ENCODE measurements at regions not wholly inside any gene's neighbourhood (a gene's known extent, or its start where the extent isn't known, plus 50 kb on each side); places are given as distances from the start of the nearest gene placed in this dataset.

GRCh38 chr16:59328961-59329360, 594.8 kb upstream of the GOT2 start:
- DNase-seq, result no peak
- H3K36me3 ChIP-seq, result no peaks in the 10 kb centered on the region
- H3K4me3 ChIP-seq, result no peak overlapping the region
- H3K27me3 ChIP-seq, result no peaks in the 10 kb centered on the region
- no peaks in the 10 kb centered on the region for H3K4me1 ChIP-seq (ENCODE audit: insufficient read depth)
- intact Hi-C loops (cut with DNase I), result no loop called here
- TF ChIP-seq, protein P1, sequence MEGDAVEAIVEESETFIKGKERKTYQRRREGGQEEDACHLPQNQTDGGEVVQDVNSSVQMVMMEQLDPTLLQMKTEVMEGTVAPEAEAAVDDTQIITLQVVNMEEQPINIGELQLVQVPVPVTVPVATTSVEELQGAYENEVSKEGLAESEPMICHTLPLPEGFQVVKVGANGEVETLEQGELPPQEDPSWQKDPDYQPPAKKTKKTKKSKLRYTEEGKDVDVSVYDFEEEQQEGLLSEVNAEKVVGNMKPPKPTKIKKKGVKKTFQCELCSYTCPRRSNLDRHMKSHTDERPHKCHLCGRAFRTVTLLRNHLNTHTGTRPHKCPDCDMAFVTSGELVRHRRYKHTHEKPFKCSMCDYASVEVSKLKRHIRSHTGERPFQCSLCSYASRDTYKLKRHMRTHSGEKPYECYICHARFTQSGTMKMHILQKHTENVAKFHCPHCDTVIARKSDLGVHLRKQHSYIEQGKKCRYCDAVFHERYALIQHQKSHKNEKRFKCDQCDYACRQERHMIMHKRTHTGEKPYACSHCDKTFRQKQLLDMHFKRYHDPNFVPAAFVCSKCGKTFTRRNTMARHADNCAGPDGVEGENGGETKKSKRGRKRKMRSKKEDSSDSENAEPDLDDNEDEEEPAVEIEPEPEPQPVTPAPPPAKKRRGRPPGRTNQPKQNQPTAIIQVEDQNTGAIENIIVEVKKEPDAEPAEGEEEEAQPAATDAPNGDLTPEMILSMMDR (IDR thresholded peaks at IDR 0.05), result no peak
- TF ChIP-seq EP300 (IDR thresholded peaks at IDR 0.05) (no peak), POLR2A (IDR thresholded peaks at IDR 0.05) (no peak)
- 60 to 75% (median 70%) methylated on average over 2 of the region's 2 CpGs for WGBS, 3 donors
- no peaks in the 10 kb centered on the region for H3K9me3 ChIP-seq
- H3K27ac ChIP-seq, result no peak overlapping the region

DNA sequence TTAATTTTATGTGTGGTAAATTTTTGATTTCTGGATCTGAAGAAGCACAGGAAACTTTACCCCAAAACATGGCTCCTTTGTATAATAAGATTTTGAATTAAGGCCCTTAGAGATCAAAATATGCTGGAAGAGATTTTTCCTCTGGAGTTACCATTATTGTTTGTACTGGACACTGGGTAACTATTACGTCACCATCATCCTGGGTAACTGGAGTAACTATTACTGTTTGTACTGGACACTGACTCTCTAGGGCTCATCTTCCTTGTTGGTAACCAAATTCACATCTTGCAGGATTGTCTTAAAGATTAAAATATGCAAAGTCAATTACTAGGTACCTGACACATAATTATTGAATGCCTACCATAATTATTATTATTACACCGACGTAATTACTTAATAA, 593.8 kb upstream of the GOT2 start:
- TF ChIP-seq, protein P1 (IDR thresholded peaks at IDR 0.05), result no peak
- TF ChIP-seq POLR2A (IDR thresholded peaks at IDR 0.05) (no peak), EP300 (IDR thresholded peaks at IDR 0.05) (no peak)
- WGBS, 3 donors, result 90 to 94% (median 92%) methylated on average over 3 of the region's 3 CpGs
- no peak for DNase-seq
- Histone ChIP-seq H3K4me1 (ENCODE audit: insufficient read depth) (no peaks in the 10 kb centered on the region), H3K36me3 (no peaks in the 10 kb centered on the region), H3K4me3 (no peak overlapping the region), H3K27me3 (no peaks in the 10 kb centered on the region), H3K27ac (no peak overlapping the region), H3K9me3 (no peaks in the 10 kb centered on the region)
- intact Hi-C loops (cut with DNase I), result no loop called here

GRCh38 chr16:59326955-59327354, 592.8 kb upstream of the GOT2 start:
- no peak for DNase-seq
- no peaks in the 10 kb centered on the region for H3K9me3 ChIP-seq
- intact Hi-C loops (cut with DNase I), result no loop called here
- TF ChIP-seq POLR2A (IDR thresholded peaks at IDR 0.05), result no peak
- TF ChIP-seq, protein P1 (IDR thresholded peaks at IDR 0.05), result no peak
- TF ChIP-seq EP300 (IDR thresholded peaks at IDR 0.05), result no peak
- H3K4me3 ChIP-seq, result no peak overlapping the region
- WGBS, 3 donors, result 43 to 84% (median 58%) methylated on average over 2 of the region's 2 CpGs
- no peaks in the 10 kb centered on the region for H3K27me3 ChIP-seq
- no peak overlapping the region for H3K27ac ChIP-seq
- H3K4me1 ChIP-seq (ENCODE audit: insufficient read depth), result no peaks in the 10 kb centered on the region
- no peaks in the 10 kb centered on the region for H3K36me3 ChIP-seq

DNA sequence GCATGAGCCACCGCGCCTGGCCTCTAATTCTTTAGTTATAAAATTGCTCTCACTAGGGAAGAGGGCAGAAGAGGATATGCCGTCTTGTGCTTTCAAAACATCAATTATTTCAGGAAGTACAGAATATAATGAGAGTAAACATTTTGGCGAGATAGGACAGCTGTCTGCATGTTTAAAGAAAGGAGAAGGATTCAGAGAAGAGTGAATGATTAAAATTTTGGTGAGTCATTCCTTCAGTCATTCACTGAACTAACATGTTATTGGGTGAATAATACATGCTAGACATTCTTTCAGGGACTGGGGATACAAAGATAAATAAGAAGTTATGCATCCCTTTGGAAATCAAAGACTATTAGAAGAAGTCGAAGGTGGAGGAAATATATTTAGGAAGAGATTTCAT, 590.3 kb upstream of the GOT2 start:
- Histone ChIP-seq H3K27ac (no peak overlapping the region), H3K4me1 (ENCODE audit: insufficient read depth) (no peaks in the 10 kb centered on the region), H3K4me3 (no peak overlapping the region), H3K9me3 (no peaks in the 10 kb centered on the region), H3K36me3 (no peaks in the 10 kb centered on the region), H3K27me3 (no peaks in the 10 kb centered on the region)
- 59 to 72% (median 61%) methylated on average over 5 of the region's 5 CpGs for WGBS, 3 donors
- no peak for DNase-seq
- intact Hi-C loops (cut with DNase I), result no loop called here
- no peak for TF ChIP-seq EP300 (IDR thresholded peaks at IDR 0.05)
- no peak for TF ChIP-seq POLR2A (IDR thresholded peaks at IDR 0.05)
- TF ChIP-seq, protein P1 (IDR thresholded peaks at IDR 0.05), result no peak

- H3K4me1 ChIP-seq (ENCODE audit: insufficient read depth), result no peaks in the 10 kb centered on the region
- TF ChIP-seq POLR2A (IDR thresholded peaks at IDR 0.05) (no peak), EP300 (IDR thresholded peaks at IDR 0.05) (no peak)
- TF ChIP-seq, protein P1 (IDR thresholded peaks at IDR 0.05), result no peak
- intact Hi-C loops (cut with DNase I), result no loop called here
- 90 to 94% (median 93%) methylated on average over 1 of the region's 1 CpG for WGBS, 3 donors
- H3K27me3 ChIP-seq, result no peaks in the 10 kb centered on the region
- no peak overlapping the region for H3K27ac ChIP-seq
- no peaks in the 10 kb centered on the region for H3K36me3 ChIP-seq
- H3K4me3 ChIP-seq, result no peak overlapping the region
- no peaks in the 10 kb centered on the region for H3K9me3 ChIP-seq
- DNase-seq, result no peak
These were observed 586.5 kb upstream of the GOT2 start for GRCh38 chr16:59320657-59321056.

Measured in ovary (tissue), 7 donors.